Hepatocyte (in vitro differentiated cells): ENCODE measurements at regions not wholly inside any gene's neighbourhood (a gene's known extent, or its start where the extent isn't known, plus 50 kb on each side); places are given as distances from the start of the nearest gene placed in this dataset.
A peak's percentile ranks its signal among the peaks of the same experiment; 100 is the strongest.
"Not testable (repeated sequence)": the region's sequence is repeated elsewhere in the genome, so short reads cannot be mapped to it uniquely, and the experiment has no call there.

ENCODE experiments used
- DNase-seq: peaks from one replicate; pipeline ENCODE4 v3.0.0-alpha.2; 2016; ENCODE audit warnings: low spot score
- H2AFZ ChIP-seq: fragments of 200-600 bp; sonication (generic); 2 replicates; pipeline ENCODE4 v1.6.0; 2016; ENCODE audit warnings: antibody characterized with exemption, mild to moderate bottlenecking
- H3K27ac ChIP-seq: fragments of 200-600 bp; sonication (generic); 2 replicates; pipeline ENCODE4 v1.5.1; 2016; ENCODE audit warnings: mild to moderate bottlenecking
- H3K27me3 ChIP-seq: fragments of 200-600 bp; sonication (generic); 2 replicates; pipeline ENCODE4 v1.6.1; 2016
- H3K36me3 ChIP-seq: fragments of 200-600 bp; sonication (generic); replicated peaks from 2 replicates; pipeline ENCODE4 v1.5.1; 2016; ENCODE audit warnings: low read depth; ENCODE audit not compliant: insufficient read depth
- H3K4me1 ChIP-seq: fragments of 200-600 bp; sonication (generic); 2 replicates; pipeline ENCODE4 v1.5.1; 2016; ENCODE audit warnings: mild to moderate bottlenecking, moderate library complexity; ENCODE audit not compliant: insufficient read depth
- H3K4me2 ChIP-seq: fragments of 200-600 bp; sonication (generic); 2 replicates; pipeline ENCODE4 v1.6.0; 2016
- H3K4me3 ChIP-seq: fragments of 200-600 bp; sonication (generic); 2 replicates; pipeline ENCODE4 v1.5.1; 2016; ENCODE audit warnings: mild to moderate bottlenecking
- H3K79me2 ChIP-seq: fragments of 200-600 bp; sonication (generic); 2 replicates; pipeline ENCODE4 v1.6.0; 2017; ENCODE audit warnings: mild to moderate bottlenecking
- H3K9me2 ChIP-seq: fragments of 200-600 bp; sonication (generic); replicated peaks from 2 replicates; pipeline ENCODE4 v1.6.0; 2017; ENCODE audit warnings: mild to moderate bottlenecking; ENCODE audit not compliant: insufficient read depth
- H3K9me3 ChIP-seq: fragments of 200-600 bp; sonication (generic); 2 replicates; pipeline ENCODE4 v1.5.1; 2016; ENCODE audit warnings: low read depth, mild to moderate bottlenecking
- H4K20me1 ChIP-seq: fragments of 200-600 bp; sonication (generic); 2 replicates; pipeline ENCODE4 v1.6.0; 2016; ENCODE audit warnings: mild to moderate bottlenecking; ENCODE audit not compliant: insufficient read depth, poor library complexity, severe bottlenecking
- EZH2 ChIP-seq: fragments of 200-600 bp; sonication (generic); IDR thresholded peaks from 2 replicates; pipeline ENCODE4 v1.6.1; 2016; ENCODE audit warnings: antibody characterized with exemption, mild to moderate bottlenecking, borderline replicate concordance
- EZH2phosphoT487 ChIP-seq: fragments of 200-600 bp; sonication (generic); IDR thresholded peaks from one replicate; pipeline ENCODE4 v1.6.1; 2018; ENCODE audit warnings: antibody characterized with exemption, mild to moderate bottlenecking, low read depth, moderate library complexity; ENCODE audit not compliant: unreplicated experiment, severe bottlenecking
- WGBS: methylation state at CpG from one replicate; pipeline ENCODE4 v1.1.6; 2016; ENCODE audit warnings: low lambda C conversion rate; ENCODE audit errors: missing lambda C conversion rate; 5-methylcytosine and 5-hydroxymethylcytosine counted together
- TF ChIP-seq, protein P1 (sequence below): fragments of 200-600 bp; sonication (generic); IDR thresholded peaks from 2 replicates; pipeline ENCODE4 v1.5.1; 2016; ENCODE audit warnings: antibody characterized with exemption, mild to moderate bottlenecking; ENCODE audit not compliant: poor library complexity

DNA sequence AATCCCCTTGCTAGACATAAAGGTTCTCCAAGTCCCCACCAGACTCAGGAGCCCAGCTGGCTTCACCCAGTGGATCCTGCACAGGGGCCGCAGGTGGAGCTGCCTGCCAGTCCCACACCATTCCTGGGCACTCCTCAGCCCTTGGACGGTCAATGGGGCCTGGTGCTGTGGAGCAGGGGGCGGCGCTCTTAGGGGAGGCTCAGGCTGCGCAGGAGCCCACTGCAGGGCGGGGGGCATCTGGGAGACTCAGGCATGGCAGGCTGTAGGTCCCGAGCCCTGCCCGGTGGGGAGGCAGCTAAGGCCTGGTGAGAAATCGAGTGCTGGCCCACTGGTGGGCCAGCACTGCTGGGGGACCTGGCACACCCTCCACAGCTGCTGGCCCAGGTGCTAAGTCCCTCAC lies 75.1 kb upstream of the TBC1D5 start:
- WGBS = 99% methylated on average over 9 of the region's 9 CpGs
- H3K4me3 ChIP-seq = no peak overlapping the region

DNA sequence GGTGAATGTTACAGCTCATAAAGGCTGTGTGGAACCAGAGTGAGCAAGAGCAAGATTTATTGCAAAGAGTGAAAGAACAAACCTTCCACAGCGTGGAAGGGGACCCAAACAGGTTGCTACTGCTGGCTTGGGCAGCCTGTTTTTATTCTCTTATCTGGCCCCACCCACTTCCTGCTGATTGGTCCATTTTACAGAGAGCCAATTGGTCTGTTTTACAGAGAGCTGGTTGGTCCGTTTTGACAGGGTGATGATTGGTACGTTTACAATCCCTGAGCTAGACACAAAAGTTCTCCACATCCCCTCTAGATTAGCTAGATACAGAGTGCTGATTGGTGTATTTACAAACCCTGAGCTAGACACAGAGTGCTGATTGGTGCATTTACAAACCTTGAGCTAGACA lies 74.4 kb upstream of the TBC1D5 start:
- H3K27ac ChIP-seq, H4K20me1 ChIP-seq, DNase-seq, H3K4me3 ChIP-seq, H3K79me2 ChIP-seq, H3K4me2 ChIP-seq, H3K9me3 ChIP-seq, H3K27me3 ChIP-seq, H3K4me1 ChIP-seq, H3K36me3 ChIP-seq, H3K9me2 ChIP-seq, H2AFZ ChIP-seq: not testable (repeated sequence)
- whole genome bisulfite sequencing = 96% methylated on average over 3 of the region's 3 CpGs

More for the DNA sequence above, 75.1 kb upstream of the TBC1D5 start:
- no peaks in the 10 kb centered on the region for H3K4me1 ChIP-seq
- TF ChIP-seq EZH2phosphoT487 (no peak), EZH2 (no peak)
- TF ChIP-seq, protein P1, sequence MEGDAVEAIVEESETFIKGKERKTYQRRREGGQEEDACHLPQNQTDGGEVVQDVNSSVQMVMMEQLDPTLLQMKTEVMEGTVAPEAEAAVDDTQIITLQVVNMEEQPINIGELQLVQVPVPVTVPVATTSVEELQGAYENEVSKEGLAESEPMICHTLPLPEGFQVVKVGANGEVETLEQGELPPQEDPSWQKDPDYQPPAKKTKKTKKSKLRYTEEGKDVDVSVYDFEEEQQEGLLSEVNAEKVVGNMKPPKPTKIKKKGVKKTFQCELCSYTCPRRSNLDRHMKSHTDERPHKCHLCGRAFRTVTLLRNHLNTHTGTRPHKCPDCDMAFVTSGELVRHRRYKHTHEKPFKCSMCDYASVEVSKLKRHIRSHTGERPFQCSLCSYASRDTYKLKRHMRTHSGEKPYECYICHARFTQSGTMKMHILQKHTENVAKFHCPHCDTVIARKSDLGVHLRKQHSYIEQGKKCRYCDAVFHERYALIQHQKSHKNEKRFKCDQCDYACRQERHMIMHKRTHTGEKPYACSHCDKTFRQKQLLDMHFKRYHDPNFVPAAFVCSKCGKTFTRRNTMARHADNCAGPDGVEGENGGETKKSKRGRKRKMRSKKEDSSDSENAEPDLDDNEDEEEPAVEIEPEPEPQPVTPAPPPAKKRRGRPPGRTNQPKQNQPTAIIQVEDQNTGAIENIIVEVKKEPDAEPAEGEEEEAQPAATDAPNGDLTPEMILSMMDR = no peak
- H4K20me1 ChIP-seq = no peaks in the 10 kb centered on the region
- no peak for DNase-seq
- H3K27ac ChIP-seq = no peak overlapping the region
- no peaks in the 10 kb centered on the region for H3K9me2 ChIP-seq
- H3K4me2 ChIP-seq = no peak overlapping the region
- H3K27me3 ChIP-seq = no peaks in the 10 kb centered on the region
- no peaks in the 10 kb centered on the region for H3K79me2 ChIP-seq
- no peaks in the 10 kb centered on the region for H3K9me3 ChIP-seq
- no peaks in the 10 kb centered on the region for H3K36me3 ChIP-seq
- H2AFZ ChIP-seq = no peak overlapping the region

DNA sequence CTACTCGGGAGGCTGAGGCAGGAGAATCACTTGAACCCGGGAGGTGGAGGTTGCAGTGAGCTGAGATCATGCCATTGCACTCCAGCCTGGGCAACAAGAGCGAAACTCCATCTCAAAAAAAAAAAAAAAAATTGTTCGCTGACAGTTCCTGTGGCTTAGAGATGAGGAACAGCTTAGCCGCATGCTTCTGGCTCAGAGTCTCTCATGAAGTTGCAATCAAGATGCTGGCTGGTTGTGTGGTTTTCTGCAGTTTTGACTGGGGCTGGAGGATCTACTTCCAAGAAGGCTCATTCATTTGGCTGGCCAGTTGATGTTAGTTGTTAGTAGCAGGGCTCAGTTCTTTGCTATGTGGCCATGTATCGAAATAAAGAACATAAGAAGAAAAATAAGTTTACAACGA lies 69.9 kb upstream of the TBC1D5 start:
- not testable (repeated sequence) for H3K27ac ChIP-seq

DNA sequence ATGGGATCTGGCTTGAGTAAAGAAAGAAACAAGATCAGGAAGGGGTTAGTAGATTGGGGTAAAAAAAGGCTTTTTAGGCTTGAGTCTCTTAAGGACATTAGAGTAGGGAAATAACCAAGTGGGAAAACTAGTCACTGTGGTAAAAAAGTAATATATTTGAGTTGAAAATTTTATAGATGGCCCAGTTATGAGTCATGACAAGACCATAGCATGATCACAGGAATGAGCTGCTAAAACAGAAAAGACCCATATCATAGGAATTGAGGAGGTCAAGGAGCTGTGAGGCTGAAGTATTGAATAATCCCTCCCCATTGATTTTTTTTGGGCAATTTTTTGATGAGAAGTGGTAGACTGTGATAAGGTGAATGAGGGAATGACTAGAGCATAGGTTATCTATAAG lies 69.2 kb upstream of the TBC1D5 start:
- Histone ChIP-seq H3K27me3 (no peaks in the 10 kb centered on the region), H3K4me3 (no peak overlapping the region), H3K27ac (no peak overlapping the region), H3K79me2 (no peaks in the 10 kb centered on the region), H2AFZ (no peak overlapping the region), H3K36me3 (no peaks in the 10 kb centered on the region), H3K9me2 (no peaks in the 10 kb centered on the region), H3K4me1 (no peaks in the 10 kb centered on the region), H3K9me3 (no peaks in the 10 kb centered on the region), H4K20me1 (no peaks in the 10 kb centered on the region), H3K4me2 (no peak overlapping the region)
- DNase-seq = no peak
- TF ChIP-seq, protein P1 = no peak
- TF ChIP-seq EZH2phosphoT487 (no peak), EZH2 (no peak)

More for the DNA sequence above, 69.9 kb upstream of the TBC1D5 start:
- not testable (repeated sequence) for H2AFZ ChIP-seq, H3K27me3 ChIP-seq, H3K4me1 ChIP-seq, H3K9me2 ChIP-seq, H3K79me2 ChIP-seq, H3K4me3 ChIP-seq, DNase-seq, H3K9me3 ChIP-seq, H3K4me2 ChIP-seq, H3K36me3 ChIP-seq, H4K20me1 ChIP-seq
- 94% methylated on average over 7 of the region's 7 CpGs for WGBS

DNA sequence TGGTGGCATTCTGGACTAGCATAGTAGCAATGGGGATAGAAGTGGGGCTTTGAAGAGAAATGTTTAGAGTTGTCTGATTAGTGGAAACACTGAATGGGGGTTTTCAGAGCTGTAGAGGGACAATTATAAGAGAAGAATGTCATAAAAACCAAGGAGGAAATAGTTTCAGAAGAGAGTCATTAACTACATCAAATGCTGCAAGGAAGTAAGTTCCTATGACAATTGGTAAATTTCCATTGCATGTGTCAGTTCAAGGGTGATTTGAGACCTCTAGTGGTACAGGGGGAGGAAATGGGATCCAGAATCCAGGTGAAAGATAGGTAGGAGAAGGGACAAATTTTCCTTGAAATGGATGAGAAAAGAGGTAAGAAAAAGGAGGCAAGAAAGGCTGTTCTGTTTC lies 68.3 kb upstream of the TBC1D5 start:
- no peak overlapping the region for H3K4me2 ChIP-seq
- H4K20me1 ChIP-seq = no peaks in the 10 kb centered on the region
- TF ChIP-seq EZH2phosphoT487 (no peak), EZH2 (no peak)
- TF ChIP-seq, protein P1 = peak; percentile 31
- no peaks in the 10 kb centered on the region for H3K36me3 ChIP-seq
- no peak overlapping the region for H3K4me3 ChIP-seq
- DNase-seq = no peak
- no peaks in the 10 kb centered on the region for H3K79me2 ChIP-seq
- H3K9me2 ChIP-seq = no peaks in the 10 kb centered on the region
- no peaks in the 10 kb centered on the region for H3K9me3 ChIP-seq
- H3K4me1 ChIP-seq = no peaks in the 10 kb centered on the region
- H2AFZ ChIP-seq = no peak overlapping the region
- H3K27me3 ChIP-seq = no peaks in the 10 kb centered on the region
- H3K27ac ChIP-seq = no peak overlapping the region
